GM19043 (cell line): ENCODE measurements at regions not wholly inside any gene's neighbourhood (a gene's known extent, or its start where the extent isn't known, plus 50 kb on each side); places are given as distances from the start of the nearest gene placed in this dataset.
"Not testable (repeated sequence)": the region's sequence is repeated elsewhere in the genome, so short reads cannot be mapped to it uniquely, and the experiment has no call there.

ENCODE experiments used
- ATAC-seq: cut with Tn5 transposase; IDR thresholded peaks from one replicate; pipeline ENCODE4 v1.9.1; 2021; ENCODE audit warnings: low read depth; ENCODE audit not compliant: unreplicated experiment

DNA sequence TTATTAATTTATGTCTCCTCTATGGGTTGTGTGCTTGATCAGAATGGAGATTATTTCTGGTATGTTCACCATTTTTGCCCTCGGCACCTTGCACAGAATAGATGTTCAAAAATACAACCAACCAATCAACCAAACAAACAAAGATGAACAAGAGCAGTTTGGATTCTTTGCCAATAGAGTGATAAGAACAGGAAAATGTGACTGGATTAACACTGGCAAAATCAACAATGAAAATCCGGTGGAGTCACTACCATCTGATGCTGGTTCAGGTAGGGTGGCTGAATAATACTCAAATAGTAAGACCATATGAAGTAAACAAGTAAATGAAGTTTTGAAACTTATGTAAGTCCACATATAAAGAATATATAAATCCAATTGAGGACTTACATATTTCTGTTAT lies 685.0 kb upstream of the EPHA5 start:
- ATAC-seq, result no peak

GRCh38 chr4:66351761-66352160 lies 681.5 kb upstream of the EPHA5 start:
- no peak for ATAC-seq

- no peak for ATAC-seq
Measured at GRCh38 chr4:66340286-66340893, 670.1 kb upstream of the EPHA5 start.

DNA sequence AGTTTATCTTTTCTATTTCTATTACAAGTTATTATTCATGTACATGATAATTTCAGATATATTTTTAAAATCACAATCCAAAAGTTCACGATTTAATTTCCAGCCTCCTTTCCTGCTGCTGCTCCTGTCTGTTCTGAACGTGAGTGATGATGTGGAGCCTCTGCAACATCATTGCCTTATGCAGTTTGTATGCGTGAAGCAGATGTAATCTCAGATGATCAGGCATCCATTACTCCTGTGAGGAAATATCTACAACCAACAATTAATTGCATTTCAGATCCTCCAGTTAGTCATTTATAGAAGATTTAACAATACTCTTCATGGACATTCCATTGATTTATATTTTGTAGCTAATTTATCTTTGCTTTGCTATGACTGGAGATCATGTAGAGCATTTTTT lies 668.7 kb upstream of the EPHA5 start:
- ATAC-seq, result no peak

GRCh38 chr4:66331761-66332160 lies 661.5 kb upstream of the EPHA5 start:
- ATAC-seq, result no peak

- no peak for ATAC-seq
Measured at GRCh38 chr4:66330125-66330524, 659.8 kb upstream of the EPHA5 start.

DNA sequence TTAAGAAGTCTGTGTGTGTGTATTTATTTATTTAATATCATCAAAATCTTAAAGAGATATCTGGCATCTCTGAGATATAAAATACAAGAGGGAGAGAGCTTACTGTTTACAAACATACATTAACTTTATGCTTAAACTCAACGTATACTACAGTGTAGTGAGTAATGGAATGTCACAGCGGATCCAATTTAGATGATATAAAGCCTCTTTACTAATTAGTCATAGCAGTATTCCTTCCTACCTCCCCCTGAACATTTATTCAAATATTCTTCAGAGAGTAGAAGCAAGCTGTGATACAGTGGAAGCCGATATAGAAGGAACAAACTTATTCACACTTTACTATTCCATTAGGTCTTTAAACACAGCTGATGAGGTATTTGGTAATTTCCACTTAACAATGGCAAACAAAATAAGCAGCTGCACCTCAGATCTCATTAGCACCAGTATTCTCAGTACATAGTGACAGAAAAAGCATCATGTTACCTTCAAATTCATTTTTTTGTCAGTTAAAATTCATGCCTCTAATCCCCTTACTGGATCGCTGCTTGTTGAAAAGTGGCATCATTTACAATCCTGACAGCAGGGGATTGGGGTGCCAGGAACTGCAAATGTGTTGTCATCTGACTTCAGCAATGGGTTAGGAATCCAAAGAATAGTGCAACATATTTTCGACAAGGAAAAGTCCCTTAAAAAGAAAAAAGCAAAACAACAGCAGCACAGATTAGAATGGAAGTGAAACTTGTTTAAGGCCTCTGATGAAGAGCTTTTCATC lies 658.7 kb upstream of the EPHA5 start:
- no peak for ATAC-seq

- ATAC-seq, result no peak
Measured at GRCh38 chr4:66307641-66308438, 637.6 kb upstream of the EPHA5 start.

DNA sequence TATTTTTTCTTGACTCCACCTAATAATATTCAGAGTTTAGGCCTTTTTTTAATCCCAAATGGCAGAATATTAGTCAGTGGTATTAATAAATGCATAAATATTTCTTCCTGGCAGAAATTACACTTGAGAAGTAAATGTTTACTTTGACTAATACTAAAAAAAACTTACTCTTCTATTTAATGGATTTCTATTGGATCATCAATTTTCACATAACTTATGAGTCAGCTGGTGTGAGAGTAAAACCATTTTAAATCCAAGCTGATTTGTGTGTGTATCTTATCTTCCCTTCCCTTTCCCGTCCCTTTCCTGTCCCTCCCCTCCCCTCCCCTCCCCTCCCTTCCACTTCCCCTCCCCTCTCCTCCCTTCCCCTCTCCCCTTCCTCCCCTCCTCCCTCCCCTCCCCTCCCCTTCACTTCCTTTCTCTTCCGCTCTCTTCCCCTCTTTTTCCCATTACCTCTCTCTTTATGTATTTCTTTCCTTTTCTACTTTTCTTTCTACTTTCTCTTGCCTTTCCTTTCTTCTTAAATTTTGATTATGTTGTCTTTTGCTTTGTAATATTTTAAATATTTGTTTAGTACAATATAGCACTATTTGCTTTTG lies 630.1 kb upstream of the EPHA5 start:
- no peak for ATAC-seq

- ATAC-seq, result no peak
Measured at GRCh38 chr4:66298569-66298968, 628.3 kb upstream of the EPHA5 start.

DNA sequence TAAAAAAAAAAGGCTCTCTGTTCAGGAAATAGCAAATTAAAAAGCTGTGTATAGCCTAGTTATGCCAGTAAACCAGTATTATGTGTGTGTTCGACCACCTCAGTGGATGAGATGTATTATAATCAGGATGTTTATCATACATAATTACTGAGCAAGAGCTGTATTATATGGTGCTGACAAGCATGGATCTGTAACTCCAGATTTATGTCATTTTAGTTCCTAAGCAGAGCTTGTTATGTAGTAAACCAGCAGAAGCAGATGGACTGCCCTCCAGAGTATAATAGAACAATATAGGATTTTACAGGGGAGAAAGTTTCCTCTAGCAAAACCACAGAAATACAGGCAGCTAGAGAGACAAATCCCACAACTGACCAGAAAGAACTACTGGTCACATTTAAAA lies 627.4 kb upstream of the EPHA5 start:
- no peak for ATAC-seq

DNA sequence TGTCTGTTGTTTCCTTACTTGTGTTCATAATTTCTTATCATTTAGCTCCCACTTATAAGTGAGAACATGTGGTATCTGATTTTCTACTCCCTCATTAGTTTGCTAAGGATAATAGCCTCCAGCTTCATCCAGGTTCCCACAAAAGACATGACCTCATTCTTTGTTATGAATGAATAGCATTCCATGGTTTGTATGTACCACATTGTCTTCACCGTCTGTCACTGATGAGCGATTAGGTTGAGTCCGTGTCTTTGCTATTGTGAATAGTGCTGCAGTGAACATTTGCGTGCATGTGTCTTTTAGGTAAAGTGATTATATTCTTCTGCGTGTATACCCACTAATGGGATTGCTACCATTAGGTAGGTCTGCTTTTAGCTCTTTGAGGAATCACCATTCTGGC lies 624.3 kb upstream of the EPHA5 start:
- no peak for ATAC-seq

GRCh38 chr4:66284991-66285451 lies 614.7 kb upstream of the EPHA5 start:
- no peak for ATAC-seq

DNA sequence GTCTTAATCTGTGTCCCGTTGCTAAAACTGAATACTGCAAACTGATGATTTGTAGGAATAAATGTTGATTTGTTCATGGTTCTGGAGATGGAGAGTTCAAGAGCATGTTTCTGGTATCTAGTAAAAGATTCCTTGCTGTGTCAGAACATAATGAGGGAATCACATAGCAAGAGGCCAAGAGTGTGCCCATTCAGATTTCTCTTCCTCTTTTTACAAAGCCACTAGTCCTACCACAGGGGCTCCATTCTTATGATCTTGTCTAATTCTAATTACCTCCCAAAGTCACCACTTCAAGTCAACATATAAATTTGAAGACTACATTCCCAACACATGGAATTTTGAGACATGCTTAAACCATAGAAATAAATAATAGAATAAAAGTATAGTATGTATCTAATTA lies 608.8 kb upstream of the EPHA5 start:
- no peak for ATAC-seq

DNA sequence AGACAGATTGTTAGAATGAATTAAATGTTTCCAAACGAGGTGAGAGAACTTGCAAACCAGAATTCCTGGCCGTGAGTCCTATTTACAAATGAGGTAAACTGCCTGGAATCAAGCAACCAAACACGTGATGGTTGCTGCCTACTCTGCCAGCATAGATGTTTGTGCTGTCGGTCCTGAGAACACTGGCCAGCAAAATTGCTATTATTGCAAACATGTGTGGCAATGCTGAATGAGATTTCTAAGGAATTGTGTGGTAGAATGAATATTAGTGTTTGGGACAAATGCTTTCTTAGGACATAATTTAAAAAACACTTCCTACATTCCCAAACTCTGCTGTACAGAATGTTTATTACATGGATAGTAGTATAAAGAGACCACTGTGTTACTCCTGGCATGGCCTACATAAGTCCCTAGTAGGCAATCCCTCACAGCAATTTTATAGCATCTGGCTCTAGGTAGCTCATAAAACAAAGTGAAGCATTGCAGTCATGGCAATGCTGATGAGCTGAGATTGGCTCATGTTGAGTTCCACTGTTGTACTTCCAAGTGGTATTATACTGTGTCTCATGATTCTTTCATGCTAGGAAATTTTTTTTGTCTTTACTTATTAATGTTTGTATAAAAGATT lies 605.2 kb upstream of the EPHA5 start:
- no peak for ATAC-seq

- ATAC-seq, result no peak
Measured at GRCh38 chr4:66273110-66273509, 602.8 kb upstream of the EPHA5 start.

- not testable (repeated sequence) for ATAC-seq
Measured at GRCh38 chr4:66270356-66270755, 600.1 kb upstream of the EPHA5 start.

GRCh38 chr4:66266554-66266953 lies 596.3 kb upstream of the EPHA5 start:
- not testable (repeated sequence) for ATAC-seq

- no peak for ATAC-seq
Measured at GRCh38 chr4:66266035-66266434, 595.7 kb upstream of the EPHA5 start.

DNA sequence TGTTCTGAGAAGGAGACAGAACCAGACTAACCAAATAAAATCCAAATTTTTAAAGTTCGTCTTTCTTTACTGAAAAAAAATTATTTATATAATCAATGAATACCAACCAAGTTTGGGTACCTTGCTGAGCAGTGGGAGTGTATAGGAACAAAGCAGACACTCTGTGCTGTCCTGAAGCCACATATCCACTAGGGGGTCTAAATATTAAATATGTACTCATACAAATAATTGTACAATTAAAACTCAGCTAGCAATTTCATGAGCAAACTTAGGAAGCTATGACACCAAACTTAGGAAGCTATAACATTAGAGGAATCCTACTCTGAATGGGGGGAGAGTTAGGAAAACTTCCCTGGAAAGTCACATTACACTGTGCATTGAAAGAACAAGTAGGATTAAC lies 582.0 kb upstream of the EPHA5 start:
- no peak for ATAC-seq

- ATAC-seq, result no peak
Measured at GRCh38 chr4:66246643-66247042, 576.4 kb upstream of the EPHA5 start.
